ENCODE measurements at regions not wholly inside any gene's neighbourhood (a gene's known extent, or its start where the extent isn't known, plus 50 kb on each side); places are given as distances from the start of the nearest gene placed in this dataset.

GRCh38 chr2:16123856-16124780, 183.8 kb downstream of the MYCN start:
- TF ChIP-seq FOS (IDR thresholded peaks at IDR 0.05; ENCODE audit: low read depth, low read length) (no peak), USF2 (IDR thresholded peaks at IDR 0.05; ENCODE audit: low read depth, low read length) (no peak), MAZ (IDR thresholded peaks at IDR 0.05; ENCODE audit: borderline replicate concordance, low read depth, low read length) (no peak), MAFK (IDR thresholded peaks at IDR 0.05; ENCODE audit: low read depth, low read length) (no peak), RAD21 (IDR thresholded peaks at IDR 0.05; ENCODE audit: low read length) (no peak), NFE2L2 (IDR thresholded peaks at IDR 0.05; ENCODE audit: low read depth, low read length) (no peak), RFX5 (IDR thresholded peaks at IDR 0.05; ENCODE audit: low read depth, low read length) (no peak), SMC3 (IDR thresholded peaks at IDR 0.05; ENCODE audit: low read depth, low read length) (no peak), BHLHE40 (IDR thresholded peaks at IDR 0.05; ENCODE audit: low read depth, low read length) (no peak), CHD1 (IDR thresholded peaks at IDR 0.05; ENCODE audit: low read depth, low read length) (no peak), POLR2A (IDR thresholded peaks at IDR 0.05; ENCODE audit: low read depth, low read length) (no peak)
- no peaks in the 10 kb centered on the region for H3K4me1 ChIP-seq (ENCODE audit: control insufficient read depth, insufficient read depth, low read length)
- no CpG with 5 or more reads among the region's 10 CpGs for WGBS, 2 experiments (ENCODE audit: extremely low coverage in 2 of 2, insufficient read length in 1 of 2)
- H2BK20ac ChIP-seq (ENCODE audit: low read depth, low read length) = no peak overlapping the region
- dilution Hi-C loops (cut with HindIII; ENCODE audit: low sequenced_read_pairs, unreplicated experiment) = no loop called here
- in situ Hi-C loops (cut with MboI; ENCODE audit: low sequenced_read_pairs) = no loop called here
- peaks cover 40% of the 10 kb centered on the region for H3K9me3 ChIP-seq (ENCODE audit: control insufficient read depth, insufficient read depth, low read length)
- H3K9me1 ChIP-seq (ENCODE audit: insufficient read depth, low read length) = no peaks in the 10 kb centered on the region
- ChIA-PET CTCF (interaction anchor here (0.5 kb wide), 1 partner anchor 13 kb away, joined by 3 read pairs; no protein-coding TSS in a partner anchor), POLR2A (ENCODE audit: unreplicated experiment) (no interaction called here)
- no peaks in the 10 kb centered on the region for H3K27me3 ChIP-seq (ENCODE audit: control insufficient read depth, insufficient read depth, low read length)
- H3K23ac ChIP-seq (ENCODE audit: low read depth, low read length) = no peak overlapping the region
- H3K14ac ChIP-seq (replicated peaks; ENCODE audit: low read depth, low read length) = no peak overlapping the region
- no peak overlapping the region for H4K91ac ChIP-seq (ENCODE audit: insufficient read depth, low read depth, low read length)
- no peak overlapping the region for H2BK15ac ChIP-seq (ENCODE audit: low read depth, low read length)
- H4K20me1 ChIP-seq (ENCODE audit: insufficient read depth, low read length) = no peaks in the 10 kb centered on the region
- no peak overlapping the region for H2AK9ac ChIP-seq (replicated peaks; ENCODE audit: low read depth, low read length, poor library complexity)
- no peak overlapping the region for H2BK120ac ChIP-seq (ENCODE audit: low read depth, low read length)
- no peak overlapping the region for H3K4me2 ChIP-seq (ENCODE audit: low read depth, low read length)
- ATAC-seq (ENCODE audit: low read depth) = no peak
- H2AFZ ChIP-seq (replicated peaks; ENCODE audit: low read length, poor library complexity) = no peak overlapping the region
- H3K36me3 ChIP-seq (ENCODE audit: control insufficient read depth, insufficient read depth, low read length) = no peaks in the 10 kb centered on the region
- no TSS peak for BruUV-seq (replicated peaks)
- H3K79me1 ChIP-seq (ENCODE audit: low read depth in 1 of 2, low read length in 2 of 2) = no peaks in the 10 kb centered on the region
- H3K4me3 ChIP-seq (ENCODE audit: insufficient read depth, low read depth, low read length) = no peak overlapping the region
- no peak overlapping the region for H3K27ac ChIP-seq (ENCODE audit: insufficient read depth, low read length)
- H2AK5ac ChIP-seq (ENCODE audit: low read depth, low read length) = no peak overlapping the region
- intact Hi-C loops (cut with micrococcal nuclease) = no loop called here
- no peak overlapping the region for H3K56ac ChIP-seq (ENCODE audit: extremely low read depth, insufficient read depth, low read length)
- H3K18ac ChIP-seq (ENCODE audit: low read depth, low read length) = no peak overlapping the region
- no peak overlapping the region for H3K9ac ChIP-seq (ENCODE audit: low read depth, low read length)
- DNase-seq = no peak
- no peak overlapping the region for H4K8ac ChIP-seq (ENCODE audit: low read depth in 2 of 2, low read length in 2 of 2)
- no peak overlapping the region for H2BK5ac ChIP-seq (ENCODE audit: low read depth, low read length, poor library complexity, severe bottlenecking)
- no peak overlapping the region for H4K5ac ChIP-seq (ENCODE audit: low read depth, low read length)
- H3K4ac ChIP-seq (ENCODE audit: low read depth, low read length) = no peak overlapping the region

All from IMR-90 (cell line).